HG02852 (cell line): ENCODE measurements at regions not wholly inside any gene's neighbourhood (a gene's known extent, or its start where the extent isn't known, plus 50 kb on each side); places are given as distances from the start of the nearest gene placed in this dataset.
A peak's percentile ranks its signal among the peaks of the same experiment; 100 is the strongest.
"Not testable (repeated sequence)": the region's sequence is repeated elsewhere in the genome, so short reads cannot be mapped to it uniquely, and the experiment has no call there.

Experiments
- ATAC-seq: cut with Tn5 transposase; IDR thresholded peaks from one replicate; pipeline ENCODE4 v1.9.1; 2021; ENCODE audit warnings: mild to moderate bottlenecking, moderate library complexity; ENCODE audit not compliant: unreplicated experiment

GRCh38 chr4:123209436-123209835 is 187.2 kb upstream of the SPRY1 start:
- ATAC-seq: no peak

GRCh38 chr4:123215536-123215935 is 181.1 kb upstream of the SPRY1 start:
- ATAC-seq: no peak

GRCh38 chr4:123216543-123216942 is 180.1 kb upstream of the SPRY1 start:
- ATAC-seq: no peak

- no peak for ATAC-seq
Measured at GRCh38 chr4:123216946-123217345, 179.6 kb upstream of the SPRY1 start.

- ATAC-seq: no peak
Measured at GRCh38 chr4:123217664-123218063, 178.9 kb upstream of the SPRY1 start.

- ATAC-seq: no peak
Measured at GRCh38 chr4:123218981-123219380, 177.6 kb upstream of the SPRY1 start.

GRCh38 chr4:123229286-123229685 is 167.3 kb upstream of the SPRY1 start:
- no peak for ATAC-seq

GRCh38 chr4:123230061-123230460 is 166.5 kb upstream of the SPRY1 start:
- ATAC-seq: no peak

GRCh38 chr4:123232439-123232838 is 164.2 kb upstream of the SPRY1 start:
- ATAC-seq: no peak

- no peak for ATAC-seq
Measured at GRCh38 chr4:123233136-123233768, 163.3 kb upstream of the SPRY1 start.

- ATAC-seq: no peak
Measured at GRCh38 chr4:123234955-123235354, 161.6 kb upstream of the SPRY1 start.

GRCh38 chr4:123235431-123235830 is 161.2 kb upstream of the SPRY1 start:
- no peak for ATAC-seq

- ATAC-seq: no peak
Measured at GRCh38 chr4:123236606-123237005, 160.0 kb upstream of the SPRY1 start.

GRCh38 chr4:123240286-123240685 is 156.3 kb upstream of the SPRY1 start:
- ATAC-seq: not testable (repeated sequence)

GRCh38 chr4:123243220-123243619 is 153.4 kb upstream of the SPRY1 start:
- not testable (repeated sequence) for ATAC-seq

- ATAC-seq: no peak
Measured at GRCh38 chr4:123244137-123244536, 152.5 kb upstream of the SPRY1 start.

- peak; percentile 66 for ATAC-seq
Measured at GRCh38 chr4:123246085-123246484, 150.5 kb upstream of the SPRY1 start.

GRCh38 chr4:123248085-123248659 is 148.4 kb upstream of the SPRY1 start:
- no peak for ATAC-seq

- ATAC-seq: no peak
Measured at GRCh38 chr4:123249821-123250220, 146.8 kb upstream of the SPRY1 start.

- ATAC-seq: no peak
Measured at GRCh38 chr4:123250843-123251242, 145.8 kb upstream of the SPRY1 start.

- ATAC-seq: no peak
Measured at GRCh38 chr4:123255971-123256370, 140.6 kb upstream of the SPRY1 start.

GRCh38 chr4:123256901-123257300 is 139.7 kb upstream of the SPRY1 start:
- no peak for ATAC-seq

- ATAC-seq: no peak
Measured at GRCh38 chr4:123257591-123257990, 139.0 kb upstream of the SPRY1 start.
